HG03095 (cell line): ENCODE measurements at regions not wholly inside any gene's neighbourhood (a gene's known extent, or its start where the extent isn't known, plus 50 kb on each side); places are given as distances from the start of the nearest gene placed in this dataset.

Source experiments
- ATAC-seq: cut with Tn5 transposase; IDR thresholded peaks from one replicate; pipeline ENCODE4 v1.9.1; 2021; ENCODE audit warnings: moderate library complexity; ENCODE audit not compliant: unreplicated experiment

- ATAC-seq: no peak
These were observed 284.4 kb upstream of the IGFBP3 start for GRCh38 chr7:46205478-46205877.

- ATAC-seq: no peak
These were observed 282.9 kb upstream of the IGFBP3 start for GRCh38 chr7:46203926-46204325.

DNA sequence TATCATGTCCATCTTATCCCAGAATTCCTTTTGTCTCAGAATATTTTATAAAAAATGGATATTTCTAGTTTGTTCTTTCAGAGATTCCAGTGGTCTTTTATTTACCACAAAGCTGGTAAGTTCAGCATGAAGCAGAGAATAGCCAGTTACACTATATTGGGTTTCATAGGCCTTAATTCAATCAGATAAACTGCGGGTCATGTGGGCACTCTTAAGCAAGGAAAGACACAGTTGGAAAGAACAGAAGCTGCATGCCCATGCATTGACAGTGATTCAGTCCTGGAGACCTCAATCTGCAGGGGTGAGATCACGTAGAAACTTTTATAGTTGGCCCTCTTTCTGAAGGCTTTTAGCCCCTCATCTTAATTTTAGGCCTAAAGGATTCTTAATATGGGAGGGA, 281.3 kb upstream of the IGFBP3 start:
- no peak for ATAC-seq

GRCh38 chr7:46201961-46202360, 280.9 kb upstream of the IGFBP3 start:
- ATAC-seq: no peak

GRCh38 chr7:46198701-46199100, 277.6 kb upstream of the IGFBP3 start:
- ATAC-seq: no peak

- ATAC-seq: no peak
These were observed 276.9 kb upstream of the IGFBP3 start for GRCh38 chr7:46197785-46198540.

DNA sequence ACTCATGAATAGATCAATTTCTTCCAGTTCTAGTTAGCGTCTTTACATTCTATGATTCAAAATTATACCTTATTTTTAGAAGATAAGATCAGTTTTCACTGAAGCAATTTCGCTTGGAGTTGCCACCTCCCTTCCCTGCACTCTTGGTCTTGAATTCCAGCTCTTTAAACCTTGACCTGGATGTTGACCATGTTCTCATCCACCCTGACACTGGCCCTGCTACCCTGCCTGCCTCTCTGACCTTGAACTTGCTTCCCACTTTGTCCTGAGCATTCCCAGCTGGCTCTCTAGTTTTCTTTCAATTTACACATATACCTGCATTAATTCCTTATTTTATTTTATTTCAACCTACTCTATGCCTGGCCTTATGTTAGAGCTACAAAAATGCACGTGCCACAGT, 274.9 kb upstream of the IGFBP3 start:
- ATAC-seq: no peak

DNA sequence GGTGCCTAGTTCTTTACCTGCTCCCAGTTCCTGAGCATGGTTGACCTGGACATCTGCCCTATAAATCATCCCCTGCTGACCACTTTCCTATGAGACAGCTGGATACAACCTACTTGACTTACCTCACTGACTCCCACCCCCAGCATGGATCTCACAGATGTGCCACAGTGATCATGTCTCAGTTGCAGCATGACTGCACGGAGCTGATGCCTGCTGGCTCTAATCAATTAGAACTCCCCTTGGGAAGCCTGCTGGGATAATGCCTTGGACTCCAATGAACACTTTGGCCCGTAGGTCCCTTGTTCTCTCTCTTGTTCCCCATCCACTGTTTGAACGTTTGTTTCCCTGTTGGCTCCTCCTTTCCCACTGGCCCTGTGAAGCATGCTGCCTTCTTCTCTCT, 271.2 kb upstream of the IGFBP3 start:
- no peak for ATAC-seq

DNA sequence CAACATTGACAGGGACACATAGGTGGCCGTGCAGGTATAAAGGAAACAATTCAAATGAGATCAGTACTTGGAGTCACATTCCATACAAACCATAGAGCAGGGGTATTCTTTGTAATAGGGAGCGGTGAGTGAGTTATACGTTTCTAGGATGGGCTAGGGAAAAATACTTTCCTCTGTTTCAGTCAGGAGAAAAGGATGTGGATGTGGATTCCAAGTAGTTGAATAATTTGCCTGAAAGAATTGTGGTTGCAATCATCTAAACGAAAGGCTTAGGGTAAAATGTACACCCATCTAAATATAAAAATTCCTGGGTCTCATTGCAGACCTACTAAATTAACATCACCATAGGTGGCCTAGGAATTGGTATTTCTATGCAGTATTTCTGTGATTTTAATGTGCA, 270.7 kb upstream of the IGFBP3 start:
- no peak for ATAC-seq

DNA sequence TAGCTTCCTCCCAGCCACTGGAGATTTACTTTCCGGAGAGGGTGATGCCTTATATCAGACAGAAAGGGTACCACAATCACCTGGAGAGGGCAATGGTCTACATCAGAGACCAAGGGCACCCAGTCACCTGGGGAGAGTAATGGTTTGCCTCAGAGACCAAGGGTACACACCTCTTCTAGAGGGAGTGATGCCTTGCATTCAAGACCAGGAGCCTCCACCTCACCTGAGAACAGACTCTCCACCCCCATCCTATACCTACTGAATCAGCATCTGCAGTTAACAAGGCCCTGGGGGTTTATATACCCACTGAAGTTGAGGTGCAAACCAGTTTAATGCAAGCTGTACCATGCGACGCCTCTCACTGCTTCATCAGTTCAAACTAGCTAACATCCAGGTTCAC, 270.2 kb upstream of the IGFBP3 start:
- no peak for ATAC-seq

GRCh38 chr7:46189255-46189790, 268.3 kb upstream of the IGFBP3 start:
- ATAC-seq: no peak

DNA sequence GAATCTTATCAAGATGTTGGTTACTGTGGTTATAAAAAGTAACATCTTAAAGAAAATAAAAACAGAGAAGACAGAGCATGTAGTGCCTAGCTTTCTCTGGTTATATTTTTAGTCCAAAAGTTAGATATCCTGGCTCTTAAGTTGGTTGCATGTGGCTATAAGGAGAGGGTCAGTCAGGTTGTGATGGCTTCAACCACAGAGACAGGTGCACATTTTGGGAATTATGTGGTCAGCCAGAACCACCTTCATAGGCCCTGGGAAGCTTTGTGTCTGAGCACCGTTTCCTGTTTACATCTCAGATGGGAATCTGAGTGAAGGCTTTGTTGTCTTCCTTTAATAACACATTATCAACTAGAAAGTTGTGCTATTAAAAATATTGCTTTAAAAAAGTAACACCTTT, 265.1 kb upstream of the IGFBP3 start:
- ATAC-seq: no peak

- no peak for ATAC-seq
These were observed 258.1 kb upstream of the IGFBP3 start for GRCh38 chr7:46179061-46179610.

DNA sequence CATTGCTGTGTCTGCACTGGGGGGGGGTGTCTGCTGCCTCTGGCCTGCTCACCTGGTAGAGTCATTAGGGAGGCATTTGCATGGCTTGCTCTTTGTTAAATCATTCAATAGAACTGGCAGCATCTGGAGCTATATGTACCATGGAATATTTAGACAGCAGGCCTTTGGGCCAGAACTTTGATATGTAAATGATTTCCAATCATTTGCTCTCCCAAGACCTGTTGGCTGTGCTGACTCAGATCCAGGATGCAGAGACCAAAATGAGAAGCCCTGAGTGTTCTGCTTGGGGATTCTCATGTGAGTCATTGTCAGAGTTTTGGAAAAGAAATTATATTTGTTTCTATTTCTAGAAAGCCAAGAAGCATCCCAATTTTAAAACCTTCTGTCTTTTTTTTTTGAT, 257.6 kb upstream of the IGFBP3 start:
- no peak for ATAC-seq

DNA sequence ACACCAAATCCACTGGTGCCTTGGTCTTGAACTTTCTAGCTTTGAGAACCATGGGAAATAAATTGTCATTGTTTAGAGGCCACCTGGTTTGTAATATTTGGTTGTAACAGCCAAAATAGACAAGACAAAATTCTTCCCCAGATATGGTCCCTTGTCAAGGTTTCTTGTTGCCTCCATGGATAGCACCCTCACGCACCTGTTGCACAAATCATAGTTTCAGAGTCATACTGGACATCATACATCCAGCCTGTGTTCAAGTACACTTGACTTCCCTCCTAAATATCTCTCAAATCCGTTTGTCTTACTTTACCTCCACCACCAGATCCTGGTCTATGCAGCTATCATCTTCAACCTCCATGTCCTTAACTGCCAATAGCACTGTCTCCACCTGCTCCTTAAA, 256.7 kb upstream of the IGFBP3 start:
- no peak for ATAC-seq

- no peak for ATAC-seq
These were observed 254.1 kb upstream of the IGFBP3 start for GRCh38 chr7:46175221-46175620.

- ATAC-seq: no peak
These were observed 253.1 kb upstream of the IGFBP3 start for GRCh38 chr7:46174196-46174580.

- no peak for ATAC-seq
These were observed 252.6 kb upstream of the IGFBP3 start for GRCh38 chr7:46173476-46174195.

- no peak for ATAC-seq
These were observed 249.7 kb upstream of the IGFBP3 start for GRCh38 chr7:46170792-46171191.

DNA sequence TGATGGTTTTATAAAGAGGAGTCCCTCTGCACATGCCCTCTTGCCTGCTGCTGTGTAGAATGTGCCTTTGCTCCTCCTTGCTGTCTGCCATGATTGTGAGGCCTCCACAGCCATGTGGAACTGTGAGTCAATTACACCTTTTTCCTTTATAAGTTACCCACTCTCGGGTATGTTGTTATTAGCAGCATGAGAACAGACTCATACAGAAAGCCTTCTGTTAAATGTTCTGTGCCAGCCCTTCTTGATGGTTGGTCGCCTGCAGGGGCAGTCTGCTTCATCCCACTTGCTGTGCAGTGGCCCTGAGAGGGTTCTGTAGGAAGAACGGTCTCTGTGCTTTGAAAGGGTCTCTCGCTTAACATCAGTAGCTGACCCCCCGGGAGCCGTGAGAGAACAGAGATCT, 248.9 kb upstream of the IGFBP3 start:
- no peak for ATAC-seq

- ATAC-seq: no peak
These were observed 248.3 kb upstream of the IGFBP3 start for GRCh38 chr7:46169384-46169755.
